ENCODE measurements at regions not wholly inside any gene's neighbourhood (a gene's known extent, or its start where the extent isn't known, plus 50 kb on each side); places are given as distances from the start of the nearest gene placed in this dataset.

GRCh38 chr5:135108569-135108968 lies 74.5 kb upstream of the PITX1 start:
- Histone ChIP-seq H3K9ac (ENCODE audit: low read length) (no peak overlapping the region), H3K4me2 (ENCODE audit: low read depth, low read length) (no peak overlapping the region), H3K9me2 (replicated peaks; ENCODE audit: insufficient read depth, low read length) (no peaks in the 10 kb centered on the region), H3K27me3 (replicated peaks; ENCODE audit: insufficient read depth, low read length) (no peaks in the 10 kb centered on the region), H3K9me3 (replicated peaks; ENCODE audit: insufficient read depth, low read length) (no peaks in the 10 kb centered on the region), H3K4me1 (ENCODE audit: low read length) (no peaks in the 10 kb centered on the region), H3F3A (ENCODE audit: insufficient read depth, low read length) (no peaks in the 10 kb centered on the region), H3K27ac (ENCODE audit: low read length) (no peak overlapping the region), H3K36me3 (replicated peaks; ENCODE audit: insufficient read depth, low read length) (no peaks in the 10 kb centered on the region), H3K79me2 (ENCODE audit: low read length) (no peaks in the 10 kb centered on the region), H2AFZ (ENCODE audit: low read length) (no peak overlapping the region), H3K4me3 (ENCODE audit: low read length) (no peak overlapping the region), H4K20me1 (ENCODE audit: insufficient read depth, low read length) (no peaks in the 10 kb centered on the region)
- no peak for DNase-seq
- TF ChIP-seq EZH2phosphoT487 (IDR thresholded peaks at IDR 0.05; ENCODE audit: low read length) (no peak), CTCF (IDR thresholded peaks at IDR 0.05; ENCODE audit: low read length) (no peak), EZH2 (optimal IDR thresholded peaks at IDR 0.05; ENCODE audit: low read depth, low read length) (no peak)

- Histone ChIP-seq H3K36me3 (replicated peaks; ENCODE audit: insufficient read depth, low read length) (no peaks in the 10 kb centered on the region), H3K27me3 (replicated peaks; ENCODE audit: insufficient read depth, low read length) (no peaks in the 10 kb centered on the region), H3K4me2 (ENCODE audit: low read depth, low read length) (no peak overlapping the region), H3K9me2 (replicated peaks; ENCODE audit: insufficient read depth, low read length) (no peaks in the 10 kb centered on the region), H2AFZ (ENCODE audit: low read length) (no peak overlapping the region), H3K9ac (ENCODE audit: low read length) (no peak overlapping the region), H3K9me3 (replicated peaks; ENCODE audit: insufficient read depth, low read length) (no peaks in the 10 kb centered on the region), H3K4me1 (ENCODE audit: low read length) (no peaks in the 10 kb centered on the region), H3K4me3 (ENCODE audit: low read length) (no peak overlapping the region), H4K20me1 (ENCODE audit: insufficient read depth, low read length) (no peaks in the 10 kb centered on the region), H3K79me2 (ENCODE audit: low read length) (no peaks in the 10 kb centered on the region), H3F3A (ENCODE audit: insufficient read depth, low read length) (no peaks in the 10 kb centered on the region), H3K27ac (ENCODE audit: low read length) (no peak overlapping the region)
- no peak for DNase-seq
- no peak for TF ChIP-seq EZH2phosphoT487 (IDR thresholded peaks at IDR 0.05; ENCODE audit: low read length)
- TF ChIP-seq EZH2 (optimal IDR thresholded peaks at IDR 0.05; ENCODE audit: low read depth, low read length), result no peak
- no peak for TF ChIP-seq CTCF (IDR thresholded peaks at IDR 0.05; ENCODE audit: low read length)
These were observed 74.0 kb upstream of the PITX1 start for GRCh38 chr5:135107986-135108385.

- no peak overlapping the region for H3K27ac ChIP-seq (ENCODE audit: low read length)
- no peaks in the 10 kb centered on the region for H3K4me1 ChIP-seq (ENCODE audit: low read length)
- no peaks in the 10 kb centered on the region for H4K20me1 ChIP-seq (ENCODE audit: insufficient read depth, low read length)
- no peak overlapping the region for H2AFZ ChIP-seq (ENCODE audit: low read length)
- no peaks in the 10 kb centered on the region for H3F3A ChIP-seq (ENCODE audit: insufficient read depth, low read length)
- H3K9me2 ChIP-seq (replicated peaks; ENCODE audit: insufficient read depth, low read length), result no peaks in the 10 kb centered on the region
- no peak overlapping the region for H3K4me2 ChIP-seq (ENCODE audit: low read depth, low read length)
- H3K27me3 ChIP-seq (replicated peaks; ENCODE audit: insufficient read depth, low read length), result no peaks in the 10 kb centered on the region
- no peak overlapping the region for H3K9ac ChIP-seq (ENCODE audit: low read length)
- no peaks in the 10 kb centered on the region for H3K9me3 ChIP-seq (replicated peaks; ENCODE audit: insufficient read depth, low read length)
- H3K79me2 ChIP-seq (ENCODE audit: low read length), result no peaks in the 10 kb centered on the region
- TF ChIP-seq EZH2 (optimal IDR thresholded peaks at IDR 0.05; ENCODE audit: low read depth, low read length) (no peak), EZH2phosphoT487 (IDR thresholded peaks at IDR 0.05; ENCODE audit: low read length) (no peak), CTCF (IDR thresholded peaks at IDR 0.05; ENCODE audit: low read length) (no peak)
- DNase-seq, result no peak
- no peak overlapping the region for H3K4me3 ChIP-seq (ENCODE audit: low read length)
- H3K36me3 ChIP-seq (replicated peaks; ENCODE audit: insufficient read depth, low read length), result no peaks in the 10 kb centered on the region
These were observed 72.8 kb upstream of the PITX1 start for GRCh38 chr5:135106610-135107471.
